Calu3 (cell line): ENCODE measurements at regions not wholly inside any gene's neighbourhood (a gene's known extent, or its start where the extent isn't known, plus 50 kb on each side); places are given as distances from the start of the nearest gene placed in this dataset.
"Not testable (repeated sequence)": the region's sequence is repeated elsewhere in the genome, so short reads cannot be mapped to it uniquely, and the experiment has no call there.

Experiments used
- BruUV-seq: library from RNA; stranded (reverse); fragments of 400-500 nt; replicated peaks from 2 replicates; lab custom pipeline; 2021; lab: Mats Ljungman, UMichigan
- CTCF ChIA-PET: fragments of 300-600 bp; sonication (Branson Sonifier 250); formaldehyde crosslinking; loops from one replicate; lab custom pipeline; 2022; ENCODE audit warnings: antibody characterized with exemption; lab: Charles Lee
- DNase-seq: peaks from one replicate; pipeline ENCODE4 v3.0.0; 2022
- H3K27ac Mint-ChIP-seq: one replicate; pipeline ENCODE4 v1.8.0; 2022; ENCODE audit warnings: mixed read lengths; ENCODE audit not compliant: unreplicated experiment
- H3K27me3 Mint-ChIP-seq: one replicate; pipeline ENCODE4 v1.8.0; 2022; ENCODE audit warnings: mixed read lengths; ENCODE audit not compliant: unreplicated experiment
- H3K36me3 Mint-ChIP-seq: one replicate; pipeline ENCODE4 v1.8.0; 2022; ENCODE audit warnings: mild to moderate bottlenecking, moderate library complexity, mixed read lengths; ENCODE audit not compliant: insufficient read depth, unreplicated experiment
- H3K4me1 Mint-ChIP-seq: one replicate; pipeline ENCODE4 v1.8.0; 2022; ENCODE audit warnings: mild to moderate bottlenecking, low read depth, mixed read lengths; ENCODE audit not compliant: unreplicated experiment
- H3K4me3 Mint-ChIP-seq: one replicate; pipeline ENCODE4 v1.8.0; 2022; ENCODE audit warnings: mild to moderate bottlenecking, low read depth, moderate library complexity, mixed read lengths; ENCODE audit not compliant: unreplicated experiment
- H3K9me3 Mint-ChIP-seq: one replicate; pipeline ENCODE4 v1.8.0; 2022; ENCODE audit warnings: low read depth, mixed read lengths; ENCODE audit not compliant: unreplicated experiment
- intact Hi-C: fragments of 100-400 bp; cut with micrococcal nuclease; formaldehyde crosslinking; loops from one replicate; pipeline ENCODE4 v1.10.0; 2022; ENCODE audit not compliant: unreplicated experiment
- TF ChIP-seq, protein P1 (sequence below): fragments of 200-600 bp; IDR thresholded peaks from one replicate; pipeline ENCODE4 v1.8.0; 2022; ENCODE audit warnings: antibody characterized with exemption; ENCODE audit not compliant: unreplicated experiment

DNA sequence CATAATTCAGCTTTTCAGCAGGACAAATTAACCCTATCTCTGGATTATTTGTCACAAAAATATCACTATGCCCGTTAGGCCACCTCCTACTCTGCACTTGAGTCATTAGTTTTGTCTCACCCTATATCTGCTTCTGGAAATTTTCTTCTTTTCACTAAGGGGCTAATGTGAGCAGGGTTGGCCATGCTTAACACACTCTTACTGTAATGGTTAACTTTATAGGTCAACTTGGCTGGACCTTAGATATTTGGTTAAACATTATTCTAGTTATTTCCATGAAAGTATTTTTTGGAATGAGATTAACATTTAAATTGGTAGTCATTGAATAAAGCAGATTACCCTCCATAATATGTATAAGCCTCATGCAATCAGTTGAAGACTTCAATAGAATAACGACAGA, 394.6 kb upstream of the PTCHD4 start:
- H3K27me3 Mint-ChIP-seq, result peaks cover 12% of the 10 kb centered on the region
- no peaks in the 10 kb centered on the region for H3K9me3 Mint-ChIP-seq
- no TSS peak for BruUV-seq
- intact Hi-C loops, result no loop called here
- H3K27ac Mint-ChIP-seq, result no peak overlapping the region
- no peak overlapping the region for H3K4me3 Mint-ChIP-seq
- CTCF ChIA-PET, result no interaction called here
- TF ChIP-seq, protein P1, sequence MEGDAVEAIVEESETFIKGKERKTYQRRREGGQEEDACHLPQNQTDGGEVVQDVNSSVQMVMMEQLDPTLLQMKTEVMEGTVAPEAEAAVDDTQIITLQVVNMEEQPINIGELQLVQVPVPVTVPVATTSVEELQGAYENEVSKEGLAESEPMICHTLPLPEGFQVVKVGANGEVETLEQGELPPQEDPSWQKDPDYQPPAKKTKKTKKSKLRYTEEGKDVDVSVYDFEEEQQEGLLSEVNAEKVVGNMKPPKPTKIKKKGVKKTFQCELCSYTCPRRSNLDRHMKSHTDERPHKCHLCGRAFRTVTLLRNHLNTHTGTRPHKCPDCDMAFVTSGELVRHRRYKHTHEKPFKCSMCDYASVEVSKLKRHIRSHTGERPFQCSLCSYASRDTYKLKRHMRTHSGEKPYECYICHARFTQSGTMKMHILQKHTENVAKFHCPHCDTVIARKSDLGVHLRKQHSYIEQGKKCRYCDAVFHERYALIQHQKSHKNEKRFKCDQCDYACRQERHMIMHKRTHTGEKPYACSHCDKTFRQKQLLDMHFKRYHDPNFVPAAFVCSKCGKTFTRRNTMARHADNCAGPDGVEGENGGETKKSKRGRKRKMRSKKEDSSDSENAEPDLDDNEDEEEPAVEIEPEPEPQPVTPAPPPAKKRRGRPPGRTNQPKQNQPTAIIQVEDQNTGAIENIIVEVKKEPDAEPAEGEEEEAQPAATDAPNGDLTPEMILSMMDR, result no peak
- no peaks in the 10 kb centered on the region for H3K4me1 Mint-ChIP-seq
- H3K36me3 Mint-ChIP-seq, result no peaks in the 10 kb centered on the region
- DNase-seq, result no peak

DNA sequence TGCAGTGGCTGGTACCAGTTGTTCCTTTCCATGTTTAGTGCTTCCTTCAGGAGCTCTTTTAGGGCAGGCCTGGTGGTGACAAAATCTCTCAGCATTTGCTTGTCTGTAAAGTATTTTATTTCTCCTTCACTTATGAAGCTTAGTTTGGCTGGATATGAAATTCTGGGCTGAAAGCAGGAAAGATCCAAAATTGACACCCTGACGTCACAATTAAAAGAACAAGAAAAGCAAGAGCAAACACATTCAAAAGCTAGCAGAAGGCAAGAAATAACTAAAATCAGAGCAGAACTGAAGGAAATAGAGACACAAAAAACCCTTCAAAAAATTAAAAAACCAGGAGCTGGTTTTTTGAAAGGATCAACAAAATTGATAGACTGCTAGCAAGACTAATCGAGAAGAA, 382.4 kb upstream of the PTCHD4 start:
- CTCF ChIA-PET, H3K27ac Mint-ChIP-seq, H3K4me3 Mint-ChIP-seq, intact Hi-C loops, H3K4me1 Mint-ChIP-seq, H3K27me3 Mint-ChIP-seq, DNase-seq, H3K9me3 Mint-ChIP-seq, BruUV-seq, H3K36me3 Mint-ChIP-seq: not testable (repeated sequence)

DNA sequence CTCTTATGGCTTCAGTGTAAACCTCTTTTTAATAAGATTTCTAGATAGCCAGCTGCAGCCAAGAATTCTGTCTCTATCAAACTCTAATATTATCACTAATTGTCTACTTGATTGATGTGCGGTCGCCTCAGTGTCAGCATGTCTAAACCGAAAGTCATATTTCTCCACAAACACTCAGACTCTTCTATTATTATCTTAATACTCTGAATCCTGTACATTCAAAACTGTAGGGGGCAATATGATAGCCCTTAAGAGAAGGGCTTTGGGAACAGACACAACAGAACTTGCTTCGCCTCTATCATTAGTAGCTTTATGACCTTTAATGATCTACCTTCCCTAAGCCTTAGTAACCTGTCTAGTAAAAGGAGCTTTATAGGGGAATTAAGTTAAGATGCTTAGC, 379.7 kb upstream of the PTCHD4 start:
- no peaks in the 10 kb centered on the region for H3K36me3 Mint-ChIP-seq
- no peaks in the 10 kb centered on the region for H3K27me3 Mint-ChIP-seq
- TF ChIP-seq, protein P1, result no peak
- CTCF ChIA-PET, result no interaction called here
- H3K4me1 Mint-ChIP-seq, result no peaks in the 10 kb centered on the region
- no peak for DNase-seq
- H3K27ac Mint-ChIP-seq, result no peak overlapping the region
- intact Hi-C loops, result no loop called here
- H3K9me3 Mint-ChIP-seq, result peaks cover 3% of the 10 kb centered on the region
- BruUV-seq, result no TSS peak
- no peak overlapping the region for H3K4me3 Mint-ChIP-seq

DNA sequence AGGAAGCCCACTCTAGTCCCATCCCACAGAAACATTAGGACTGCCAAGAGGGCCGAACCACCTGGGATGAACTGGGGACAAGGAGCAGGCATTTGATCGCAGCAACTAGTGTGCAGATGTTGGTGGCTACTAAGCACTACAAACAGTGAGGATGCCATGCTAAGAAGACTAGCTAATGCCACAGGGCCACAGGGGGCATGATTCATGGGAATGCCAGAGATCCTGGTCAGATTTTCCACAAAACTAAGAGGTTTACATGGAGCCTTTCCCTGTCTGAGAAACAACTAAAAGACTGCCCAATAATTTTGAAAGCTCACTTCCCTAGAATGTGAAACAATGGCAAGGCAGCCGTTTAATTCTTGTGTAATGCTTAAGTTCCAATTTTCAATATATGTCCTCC, 375.9 kb upstream of the PTCHD4 start:
- DNase-seq, result no peak
- Mint-ChIP-seq H3K4me3 (no peak overlapping the region), H3K36me3 (no peaks in the 10 kb centered on the region), H3K9me3 (no peaks in the 10 kb centered on the region), H3K27ac (no peak overlapping the region), H3K4me1 (no peaks in the 10 kb centered on the region), H3K27me3 (no peaks in the 10 kb centered on the region)
- TF ChIP-seq, protein P1, result no peak
- CTCF ChIA-PET, result no interaction called here
- intact Hi-C loops, result no loop called here
- BruUV-seq, result no TSS peak

DNA sequence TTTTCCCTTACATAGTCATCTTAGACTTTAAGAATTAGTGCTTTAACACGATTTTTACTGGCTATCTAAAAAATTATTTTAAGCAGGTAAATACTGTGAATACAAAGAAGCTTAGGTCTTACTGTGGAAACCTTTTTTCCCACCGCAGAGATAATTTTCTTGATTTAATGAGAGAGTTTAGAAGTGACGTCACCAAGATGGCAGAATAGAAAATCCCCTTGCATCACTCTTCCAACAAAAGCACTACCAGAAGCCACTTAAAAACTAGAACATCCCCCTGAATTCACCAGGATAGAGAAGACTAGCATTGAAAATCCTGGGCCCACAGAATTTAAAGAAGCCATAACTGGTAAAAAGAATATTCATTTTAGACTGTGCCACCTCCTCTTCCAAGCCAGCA, 375.4 kb upstream of the PTCHD4 start:
- TF ChIP-seq, protein P1, result no peak
- DNase-seq, result no peak
- Mint-ChIP-seq H3K36me3 (no peaks in the 10 kb centered on the region), H3K27ac (no peak overlapping the region), H3K9me3 (no peaks in the 10 kb centered on the region), H3K27me3 (no peaks in the 10 kb centered on the region), H3K4me1 (no peaks in the 10 kb centered on the region), H3K4me3 (no peak overlapping the region)
- no TSS peak for BruUV-seq
- CTCF ChIA-PET, result no interaction called here
- intact Hi-C loops, result no loop called here
